ENCODE measurements at regions not wholly inside any gene's neighbourhood (a gene's known extent, or its start where the extent isn't known, plus 50 kb on each side); places are given as distances from the start of the nearest gene placed in this dataset.

- TF ChIP-seq, protein P1, sequence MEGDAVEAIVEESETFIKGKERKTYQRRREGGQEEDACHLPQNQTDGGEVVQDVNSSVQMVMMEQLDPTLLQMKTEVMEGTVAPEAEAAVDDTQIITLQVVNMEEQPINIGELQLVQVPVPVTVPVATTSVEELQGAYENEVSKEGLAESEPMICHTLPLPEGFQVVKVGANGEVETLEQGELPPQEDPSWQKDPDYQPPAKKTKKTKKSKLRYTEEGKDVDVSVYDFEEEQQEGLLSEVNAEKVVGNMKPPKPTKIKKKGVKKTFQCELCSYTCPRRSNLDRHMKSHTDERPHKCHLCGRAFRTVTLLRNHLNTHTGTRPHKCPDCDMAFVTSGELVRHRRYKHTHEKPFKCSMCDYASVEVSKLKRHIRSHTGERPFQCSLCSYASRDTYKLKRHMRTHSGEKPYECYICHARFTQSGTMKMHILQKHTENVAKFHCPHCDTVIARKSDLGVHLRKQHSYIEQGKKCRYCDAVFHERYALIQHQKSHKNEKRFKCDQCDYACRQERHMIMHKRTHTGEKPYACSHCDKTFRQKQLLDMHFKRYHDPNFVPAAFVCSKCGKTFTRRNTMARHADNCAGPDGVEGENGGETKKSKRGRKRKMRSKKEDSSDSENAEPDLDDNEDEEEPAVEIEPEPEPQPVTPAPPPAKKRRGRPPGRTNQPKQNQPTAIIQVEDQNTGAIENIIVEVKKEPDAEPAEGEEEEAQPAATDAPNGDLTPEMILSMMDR (IDR thresholded peaks at IDR 0.05; ENCODE audit: insufficient read depth, low read length): no peak
- DNase-seq (ENCODE audit: low read depth): no peak
- no peak overlapping the region for H3K4me3 ChIP-seq (ENCODE audit: low read depth, low read length)
Measured at GRCh38 chr9:7328453-7328852, 471.1 kb downstream of the DMAC1 start.

DNA sequence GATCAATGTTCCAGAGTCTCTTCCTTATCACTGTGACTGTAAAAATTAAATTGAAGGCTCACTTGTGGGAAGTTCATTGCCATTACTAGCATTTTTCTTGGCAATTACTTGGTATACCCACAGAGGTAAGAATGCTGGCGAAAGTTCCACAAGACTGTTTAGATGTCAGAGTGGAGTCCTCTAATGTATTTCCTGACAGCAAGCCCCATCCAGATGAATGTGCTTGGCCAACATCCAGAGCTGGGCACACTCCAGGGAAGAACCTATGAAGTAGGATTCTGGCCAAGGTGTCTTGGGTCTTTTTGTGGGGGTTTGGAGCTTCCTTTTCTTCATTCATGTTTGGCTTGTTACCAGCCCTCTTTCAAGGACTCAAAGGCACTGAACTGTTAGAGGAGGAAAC lies 473.6 kb downstream of the DMAC1 start:
- TF ChIP-seq, protein P1 (IDR thresholded peaks at IDR 0.05; ENCODE audit: insufficient read depth, low read length): no peak
- DNase-seq (ENCODE audit: low read depth): no peak
- H3K4me3 ChIP-seq (ENCODE audit: low read depth, low read length): no peak overlapping the region

DNA sequence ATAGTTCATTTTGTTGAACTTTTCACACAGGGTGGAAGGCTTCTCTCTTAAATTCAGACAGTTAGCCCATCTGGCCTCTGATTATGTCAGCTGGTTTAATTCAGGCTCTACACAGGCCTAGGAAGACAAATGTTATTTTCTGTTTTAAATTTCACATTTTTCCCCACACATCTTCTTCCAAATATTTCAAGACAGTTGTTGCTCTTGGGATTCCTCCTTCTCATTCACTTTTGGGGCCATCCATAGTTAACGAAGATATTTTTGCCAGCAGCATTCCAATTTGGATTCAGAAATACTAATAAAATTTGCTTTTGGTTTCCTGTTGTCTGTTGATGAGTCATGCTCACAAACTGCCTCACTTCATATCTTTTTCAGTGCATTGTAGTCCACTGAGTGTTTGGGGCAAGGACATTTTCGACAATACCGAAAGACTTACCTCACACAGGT lies 475.4 kb downstream of the DMAC1 start:
- DNase-seq (ENCODE audit: low read depth): no peak
- TF ChIP-seq, protein P1 (IDR thresholded peaks at IDR 0.05; ENCODE audit: insufficient read depth, low read length): no peak
- H3K4me3 ChIP-seq (ENCODE audit: low read depth, low read length): no peak overlapping the region

GRCh38 chr9:7320841-7321240 lies 478.7 kb downstream of the DMAC1 start:
- no peak for DNase-seq (ENCODE audit: low read depth)
- no peak overlapping the region for H3K4me3 ChIP-seq (ENCODE audit: low read depth, low read length)
- TF ChIP-seq, protein P1 (IDR thresholded peaks at IDR 0.05; ENCODE audit: insufficient read depth, low read length): no peak

DNA sequence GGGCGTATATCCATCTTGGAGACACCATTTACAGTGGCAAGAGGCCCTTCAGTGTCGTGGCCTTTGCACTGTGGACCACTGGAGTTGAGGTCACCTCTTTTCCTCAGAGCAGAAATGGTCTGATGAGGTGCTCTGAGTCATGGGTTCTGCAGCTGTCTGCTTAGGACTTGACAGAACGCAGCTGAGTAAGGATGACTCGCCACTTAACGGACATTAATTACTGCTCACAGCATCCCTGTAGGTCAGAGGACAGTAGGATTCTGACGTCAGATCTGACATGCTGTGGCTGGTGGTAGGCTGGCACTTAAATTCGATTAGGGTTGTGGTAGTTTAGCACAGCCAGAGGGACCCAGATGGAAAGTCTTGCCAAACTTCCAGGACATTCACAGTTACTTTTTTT lies 479.4 kb downstream of the DMAC1 start:
- peak; percentile 69 for DNase-seq (ENCODE audit: low read depth)
- TF ChIP-seq, protein P1 (IDR thresholded peaks at IDR 0.05; ENCODE audit: insufficient read depth, low read length): no peak

DNA sequence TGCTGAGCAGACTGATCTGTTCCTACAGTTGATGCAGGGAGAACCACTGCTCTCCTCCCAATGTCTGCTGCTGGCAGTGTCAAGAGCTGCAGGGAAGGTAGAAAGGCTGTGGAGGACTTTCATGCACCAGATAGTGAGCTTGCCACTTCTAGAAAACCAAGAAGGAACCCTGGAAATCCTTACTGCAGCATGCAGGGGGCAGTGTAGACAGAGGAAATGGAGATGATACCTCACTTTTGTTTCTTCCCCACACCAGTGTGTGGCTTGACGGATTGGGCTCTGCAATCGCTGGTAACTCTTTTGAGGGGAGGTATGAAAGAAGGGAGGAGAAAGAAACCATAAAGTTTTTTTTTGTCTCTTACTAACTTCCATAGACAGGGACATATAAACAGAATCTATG lies 480.7 kb downstream of the DMAC1 start:
- no peak for DNase-seq (ENCODE audit: low read depth)
- no peak overlapping the region for H3K4me3 ChIP-seq (ENCODE audit: low read depth, low read length)
- TF ChIP-seq, protein P1 (IDR thresholded peaks at IDR 0.05; ENCODE audit: insufficient read depth, low read length): no peak

More for the DNA sequence above, 479.4 kb downstream of the DMAC1 start:
- no peak overlapping the region for H3K4me3 ChIP-seq (ENCODE audit: low read depth, low read length)

GRCh38 chr9:7316967-7317366 lies 482.6 kb downstream of the DMAC1 start:
- no peak overlapping the region for H3K4me3 ChIP-seq (ENCODE audit: low read depth, low read length)
- TF ChIP-seq, protein P1 (IDR thresholded peaks at IDR 0.05; ENCODE audit: insufficient read depth, low read length): no peak
- DNase-seq (ENCODE audit: low read depth): no peak

All from fibroblast of the aortic adventitia (primary cell).